ENCODE measurements at regions not wholly inside any gene's neighbourhood (a gene's known extent, or its start where the extent isn't known, plus 50 kb on each side); places are given as distances from the start of the nearest gene placed in this dataset.

- Histone ChIP-seq H3K27me3 (no peaks in the 10 kb centered on the region), H3K9me3 (no peaks in the 10 kb centered on the region), H3K27ac (no peak overlapping the region), H3K36me3 (no peaks in the 10 kb centered on the region), H3K4me3 (no peak overlapping the region), H3K4me1 (peaks cover 0 to 13% (median 5%) of the 10 kb centered on the region in 4 donors)
- no peak for DNase-seq
- intact Hi-C loops (cut with DNase I) = no loop called here
- TF ChIP-seq, protein P1, sequence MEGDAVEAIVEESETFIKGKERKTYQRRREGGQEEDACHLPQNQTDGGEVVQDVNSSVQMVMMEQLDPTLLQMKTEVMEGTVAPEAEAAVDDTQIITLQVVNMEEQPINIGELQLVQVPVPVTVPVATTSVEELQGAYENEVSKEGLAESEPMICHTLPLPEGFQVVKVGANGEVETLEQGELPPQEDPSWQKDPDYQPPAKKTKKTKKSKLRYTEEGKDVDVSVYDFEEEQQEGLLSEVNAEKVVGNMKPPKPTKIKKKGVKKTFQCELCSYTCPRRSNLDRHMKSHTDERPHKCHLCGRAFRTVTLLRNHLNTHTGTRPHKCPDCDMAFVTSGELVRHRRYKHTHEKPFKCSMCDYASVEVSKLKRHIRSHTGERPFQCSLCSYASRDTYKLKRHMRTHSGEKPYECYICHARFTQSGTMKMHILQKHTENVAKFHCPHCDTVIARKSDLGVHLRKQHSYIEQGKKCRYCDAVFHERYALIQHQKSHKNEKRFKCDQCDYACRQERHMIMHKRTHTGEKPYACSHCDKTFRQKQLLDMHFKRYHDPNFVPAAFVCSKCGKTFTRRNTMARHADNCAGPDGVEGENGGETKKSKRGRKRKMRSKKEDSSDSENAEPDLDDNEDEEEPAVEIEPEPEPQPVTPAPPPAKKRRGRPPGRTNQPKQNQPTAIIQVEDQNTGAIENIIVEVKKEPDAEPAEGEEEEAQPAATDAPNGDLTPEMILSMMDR (IDR thresholded peaks at IDR 0.05) = no peak
- TF ChIP-seq POLR2A (IDR thresholded peaks at IDR 0.05) = no peak
- ATAC-seq = no peak
- 86% methylated on average over 7 of the region's 7 CpGs for WGBS (ENCODE audit: insufficient coverage, low coverage, low lambda C conversion rate, missing lambda C conversion rate)
Measured at GRCh38 chr10:29374162-29374561, 85.3 kb downstream of the LYZL1 start.

GRCh38 chr10:29375888-29376287, 87.0 kb downstream of the LYZL1 start:
- Histone ChIP-seq H3K36me3 (no peaks in the 10 kb centered on the region), H3K27me3 (no peaks in the 10 kb centered on the region), H3K9me3 (no peaks in the 10 kb centered on the region), H3K4me3 (no peak overlapping the region), H3K27ac (no peak overlapping the region), H3K4me1 (peaks cover 0 to 13% (median 5%) of the 10 kb centered on the region in 4 donors)
- intact Hi-C loops (cut with DNase I) = no loop called here
- DNase-seq = no peak
- TF ChIP-seq, protein P1 (IDR thresholded peaks at IDR 0.05) = no peak
- TF ChIP-seq POLR2A (IDR thresholded peaks at IDR 0.05) = no peak
- WGBS (ENCODE audit: insufficient coverage, low coverage, low lambda C conversion rate, missing lambda C conversion rate) = 62% methylated on average over 4 of the region's 4 CpGs
- no peak for ATAC-seq

DNA sequence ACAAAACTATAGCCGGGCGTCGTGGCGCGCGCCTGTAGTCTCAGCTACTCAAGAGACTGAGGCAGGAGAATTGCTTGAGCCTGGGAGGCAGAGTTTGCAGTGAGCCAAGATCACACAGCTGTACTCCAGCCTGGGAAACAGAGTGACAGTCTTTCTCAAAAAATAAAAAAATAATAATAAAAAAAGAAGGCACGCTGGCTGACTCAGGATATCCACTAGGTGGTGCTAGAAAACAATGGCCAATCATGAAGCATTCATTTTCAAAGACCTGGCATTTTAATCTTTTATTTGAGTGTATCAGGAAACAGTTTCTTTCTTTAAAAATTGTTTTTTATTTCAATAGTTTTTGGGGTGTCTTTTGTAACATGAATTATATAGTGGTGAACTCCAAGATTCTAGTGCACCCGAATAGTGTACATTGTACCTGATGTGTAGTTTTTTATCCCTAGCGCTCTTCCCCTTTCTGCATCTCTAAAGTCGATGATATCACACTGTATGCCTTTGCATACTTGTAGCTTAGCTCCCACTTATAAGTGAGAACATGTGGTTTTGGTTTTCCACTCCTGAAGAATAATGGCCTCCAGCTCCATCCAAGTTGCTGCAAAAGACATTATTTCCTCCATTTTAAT, 88.6 kb downstream of the LYZL1 start:
- H3K27ac ChIP-seq = no peak overlapping the region
- H3K4me3 ChIP-seq = no peak overlapping the region
- H3K36me3 ChIP-seq = no peaks in the 10 kb centered on the region
- DNase-seq = no peak
- intact Hi-C loops (cut with DNase I) = no loop called here
- WGBS (ENCODE audit: insufficient coverage, low coverage, low lambda C conversion rate, missing lambda C conversion rate) = 85% methylated on average over 9 of the region's 10 CpGs
- peaks cover 0 to 13% (median 5%) of the 10 kb centered on the region in 4 donors for H3K4me1 ChIP-seq
- no peaks in the 10 kb centered on the region for H3K9me3 ChIP-seq
- no peak for TF ChIP-seq POLR2A (IDR thresholded peaks at IDR 0.05)
- TF ChIP-seq, protein P1 (IDR thresholded peaks at IDR 0.05) = peak; percentile 61 to 76 (median 73)
- H3K27me3 ChIP-seq = no peaks in the 10 kb centered on the region
- ATAC-seq = peak in 3 of 4 donors; percentile 12 to 19 (median 14)

- intact Hi-C loops (cut with DNase I) = no loop called here
- H3K27ac ChIP-seq = no peak overlapping the region
- H3K9me3 ChIP-seq = no peaks in the 10 kb centered on the region
- WGBS (ENCODE audit: insufficient coverage, low coverage, low lambda C conversion rate, missing lambda C conversion rate) = 90% methylated on average over 7 of the region's 7 CpGs
- H3K4me1 ChIP-seq = peaks cover 0 to 13% (median 5%) of the 10 kb centered on the region in 4 donors
- no peaks in the 10 kb centered on the region for H3K36me3 ChIP-seq
- TF ChIP-seq POLR2A (IDR thresholded peaks at IDR 0.05) = no peak
- TF ChIP-seq, protein P1 (IDR thresholded peaks at IDR 0.05) = no peak
- DNase-seq = no peak
- no peak overlapping the region for H3K4me3 ChIP-seq
- no peaks in the 10 kb centered on the region for H3K27me3 ChIP-seq
- ATAC-seq = no peak
Measured at GRCh38 chr10:29378106-29378505, 89.2 kb downstream of the LYZL1 start.

All from right lobe of liver (tissue), 6 donors.